WTC11 (cell line): ENCODE measurements at regions not wholly inside any gene's neighbourhood (a gene's known extent, or its start where the extent isn't known, plus 50 kb on each side); places are given as distances from the start of the nearest gene placed in this dataset.
A peak's percentile ranks its signal among the peaks of the same experiment; 100 is the strongest.

ENCODE experiments used
- ATAC-seq: fragments of 200-7000 bp; cut with Tn5 transposase; 2 replicates; pipeline ENCODE4 v1.10.0; 2021; ENCODE audit warnings: mild to moderate bottlenecking, moderate library complexity
- CTCF ChIA-PET: fragments of 300-600 bp; sonication (Branson Sonifier 250); formaldehyde crosslinking; loops from one replicate; lab custom pipeline; 2021; ENCODE audit warnings: antibody characterized with exemption; lab: Charles Lee
- POLR2A ChIA-PET: fragments of 350-600 bp; sonication (Branson Sonifier 250); formaldehyde crosslinking; loops from one replicate; lab custom pipeline; 2021; ENCODE audit warnings: antibody characterized with exemption; lab: Charles Lee
- DNase-seq: peaks from one replicate; pipeline ENCODE4 v3.0.0; 2021; ENCODE audit warnings: low spot score
- H3K27ac Mint-ChIP-seq: 2 replicates; pipeline ENCODE4 v1.8.0; 2021; ENCODE audit warnings: mixed read lengths
- H3K27me3 Mint-ChIP-seq: 2 replicates; pipeline ENCODE4 v1.8.0; 2021; ENCODE audit warnings: low read depth, mild to moderate bottlenecking, moderate library complexity, mixed read lengths
- H3K36me3 Mint-ChIP-seq: 2 replicates; pipeline ENCODE4 v1.8.0; 2021; ENCODE audit warnings: mixed read lengths
- H3K4me1 Mint-ChIP-seq: 2 replicates; pipeline ENCODE4 v1.8.0; 2022; ENCODE audit warnings: mixed read lengths
- H3K4me3 Mint-ChIP-seq: 2 replicates; pipeline ENCODE4 v1.8.0; 2021; ENCODE audit warnings: mild to moderate bottlenecking, moderate library complexity, mixed read lengths
- H3K9me3 Mint-ChIP-seq: 2 replicates; pipeline ENCODE4 v1.8.0; 2021; ENCODE audit warnings: mixed read lengths
- ATF1 ChIP-seq: sonication (generic); formaldehyde crosslinking; IDR thresholded peaks from 2 replicates; pipeline ENCODE4 v1.8.1; 2023; ENCODE audit warnings: mild to moderate bottlenecking, moderate library complexity, missing genetic modification reagents
- ELF4 ChIP-seq: sonication (generic); formaldehyde crosslinking; IDR thresholded peaks from 2 replicates; pipeline ENCODE4 v1.8.1; 2022; ENCODE audit warnings: low read depth, mild to moderate bottlenecking, moderate library complexity, missing genetic modification reagents
- ESRRA ChIP-seq: sonication (generic); formaldehyde crosslinking; IDR thresholded peaks from 2 replicates; pipeline ENCODE4 v1.8.1; 2022; ENCODE audit warnings: mild to moderate bottlenecking, missing genetic modification reagents, borderline replicate concordance
- NR2C2 ChIP-seq: sonication (generic); formaldehyde crosslinking; IDR thresholded peaks from 2 replicates; pipeline ENCODE4 v1.8.0; 2022; ENCODE audit warnings: mild to moderate bottlenecking, missing genetic modification reagents
- SOX15 ChIP-seq: fragments of 250-450 bp; sonication (Bioruptor Pico); IDR thresholded peaks from 2 replicates; pipeline ENCODE4 v1.9.0; 2021; ENCODE audit warnings: mild to moderate bottlenecking
- TP53 ChIP-seq: sonication (generic); formaldehyde crosslinking; IDR thresholded peaks from 2 replicates; pipeline ENCODE4 v1.8.1; 2023; ENCODE audit warnings: mild to moderate bottlenecking, missing genetic modification reagents
- ZNF423 ChIP-seq: fragments of 250-450 bp; sonication (Bioruptor Pico); IDR thresholded peaks from 2 replicates; pipeline ENCODE4 v2.1.2; 2022; ENCODE audit warnings: mild to moderate bottlenecking, moderate library complexity
- ZNF671 ChIP-seq: fragments of 250-450 bp; sonication (Bioruptor Pico); IDR thresholded peaks from 2 replicates; pipeline ENCODE4 v1.8.0; 2021; ENCODE audit warnings: mild to moderate bottlenecking
- TF ChIP-seq, protein P1 (sequence below): sonication (generic); formaldehyde crosslinking; IDR thresholded peaks from 2 replicates; pipeline ENCODE4 v1.8.0; 2022; ENCODE audit warnings: mild to moderate bottlenecking, missing genetic modification reagents
- TF ChIP-seq, protein P2 (sequence below): fragments of 250-450 bp; sonication (Bioruptor Pico); IDR thresholded peaks from 2 replicates; pipeline ENCODE4 v2.1.2; 2022; ENCODE audit warnings: mild to moderate bottlenecking, moderate library complexity
- TF ChIP-seq, protein P3 (sequence below): fragments of 250-450 bp; sonication (Bioruptor Pico); conservative IDR thresholded peaks from 2 replicates; pipeline ENCODE4 v1.9.0; 2021; ENCODE audit warnings: mild to moderate bottlenecking
- TF ChIP-seq, protein P4 (sequence below): sonication (generic); formaldehyde crosslinking; IDR thresholded peaks from 2 replicates; pipeline ENCODE4 v1.8.0; 2022; ENCODE audit warnings: mild to moderate bottlenecking, missing genetic modification reagents
- TF ChIP-seq, protein P5 (sequence below): fragments of 250-450 bp; sonication (Bioruptor Pico); IDR thresholded peaks from 2 replicates; pipeline ENCODE4 v1.9.0; 2021; ENCODE audit warnings: mild to moderate bottlenecking
- TF ChIP-seq, protein P6 (sequence below): fragments of 250-450 bp; sonication (Bioruptor Pico); IDR thresholded peaks from 2 replicates; pipeline ENCODE4 v1.9.0; 2021; ENCODE audit warnings: moderate library complexity, mild to moderate bottlenecking, inconsistent platforms, borderline replicate concordance
- TF ChIP-seq, protein P7 (sequence below): sonication (generic); formaldehyde crosslinking; IDR thresholded peaks from 2 replicates; pipeline ENCODE4 v1.8.0; 2023; ENCODE audit warnings: mild to moderate bottlenecking, missing genetic modification reagents
- TF ChIP-seq, protein P8 (sequence below): sonication (generic); formaldehyde crosslinking; conservative IDR thresholded peaks from 2 replicates; pipeline ENCODE4 v1.8.1; 2023; ENCODE audit warnings: mild to moderate bottlenecking, low read depth, missing genetic modification reagents, moderate library complexity
- TF ChIP-seq, protein P9 (sequence below): fragments of 250-450 bp; sonication (Bioruptor Pico); IDR thresholded peaks from 2 replicates; pipeline ENCODE4 v1.8.0; 2021; ENCODE audit warnings: mild to moderate bottlenecking

DNA sequence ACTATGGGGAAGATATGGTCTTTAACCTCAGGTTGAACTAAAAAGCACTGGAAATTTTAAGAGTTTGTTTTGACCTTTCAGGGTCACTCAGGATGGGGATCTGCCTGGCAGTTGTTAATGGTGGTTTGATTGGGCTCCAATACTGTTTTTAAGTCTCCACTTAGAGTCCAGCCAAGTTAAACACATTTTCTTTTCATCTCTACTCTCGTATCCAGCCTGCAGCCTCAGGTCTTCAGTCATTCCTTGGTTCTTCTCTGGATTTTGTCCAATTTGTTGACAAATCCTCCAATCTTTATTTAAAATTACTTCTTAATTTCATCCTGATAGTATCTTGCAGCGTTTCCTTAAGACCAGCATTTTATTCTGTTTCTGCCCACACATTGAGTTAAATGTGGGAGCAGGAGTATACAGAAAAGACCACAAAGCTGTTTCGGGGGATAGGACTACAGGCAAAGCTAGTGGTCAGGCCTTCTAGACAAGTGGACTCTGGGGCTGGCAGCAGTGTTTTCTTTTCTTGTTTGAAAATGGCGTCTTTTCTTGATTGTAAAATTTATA is 133.2 kb upstream of the INHBA start (continued):
- TF ChIP-seq, protein P1, sequence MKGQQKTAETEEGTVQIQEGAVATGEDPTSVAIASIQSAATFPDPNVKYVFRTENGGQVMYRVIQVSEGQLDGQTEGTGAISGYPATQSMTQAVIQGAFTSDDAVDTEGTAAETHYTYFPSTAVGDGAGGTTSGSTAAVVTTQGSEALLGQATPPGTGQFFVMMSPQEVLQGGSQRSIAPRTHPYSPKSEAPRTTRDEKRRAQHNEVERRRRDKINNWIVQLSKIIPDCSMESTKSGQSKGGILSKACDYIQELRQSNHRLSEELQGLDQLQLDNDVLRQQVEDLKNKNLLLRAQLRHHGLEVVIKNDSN (CRISPR knock-in tag): no peak
- TF ChIP-seq, protein P2, sequence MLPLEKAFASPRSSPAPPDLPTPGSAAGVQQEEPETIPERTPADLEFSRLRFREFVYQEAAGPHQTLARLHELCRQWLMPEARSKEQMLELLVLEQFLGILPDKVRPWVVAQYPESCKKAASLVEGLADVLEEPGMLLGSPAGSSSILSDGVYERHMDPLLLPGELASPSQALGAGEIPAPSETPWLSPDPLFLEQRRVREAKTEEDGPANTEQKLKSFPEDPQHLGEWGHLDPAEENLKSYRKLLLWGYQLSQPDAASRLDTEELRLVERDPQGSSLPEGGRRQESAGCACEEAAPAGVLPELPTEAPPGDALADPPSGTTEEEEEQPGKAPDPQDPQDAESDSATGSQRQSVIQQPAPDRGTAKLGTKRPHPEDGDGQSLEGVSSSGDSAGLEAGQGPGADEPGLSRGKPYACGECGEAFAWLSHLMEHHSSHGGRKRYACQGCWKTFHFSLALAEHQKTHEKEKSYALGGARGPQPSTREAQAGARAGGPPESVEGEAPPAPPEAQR (CRISPR knock-in tag): no peak
- no peak for TF ChIP-seq ELF4 (CRISPR knock-in tag)

DNA sequence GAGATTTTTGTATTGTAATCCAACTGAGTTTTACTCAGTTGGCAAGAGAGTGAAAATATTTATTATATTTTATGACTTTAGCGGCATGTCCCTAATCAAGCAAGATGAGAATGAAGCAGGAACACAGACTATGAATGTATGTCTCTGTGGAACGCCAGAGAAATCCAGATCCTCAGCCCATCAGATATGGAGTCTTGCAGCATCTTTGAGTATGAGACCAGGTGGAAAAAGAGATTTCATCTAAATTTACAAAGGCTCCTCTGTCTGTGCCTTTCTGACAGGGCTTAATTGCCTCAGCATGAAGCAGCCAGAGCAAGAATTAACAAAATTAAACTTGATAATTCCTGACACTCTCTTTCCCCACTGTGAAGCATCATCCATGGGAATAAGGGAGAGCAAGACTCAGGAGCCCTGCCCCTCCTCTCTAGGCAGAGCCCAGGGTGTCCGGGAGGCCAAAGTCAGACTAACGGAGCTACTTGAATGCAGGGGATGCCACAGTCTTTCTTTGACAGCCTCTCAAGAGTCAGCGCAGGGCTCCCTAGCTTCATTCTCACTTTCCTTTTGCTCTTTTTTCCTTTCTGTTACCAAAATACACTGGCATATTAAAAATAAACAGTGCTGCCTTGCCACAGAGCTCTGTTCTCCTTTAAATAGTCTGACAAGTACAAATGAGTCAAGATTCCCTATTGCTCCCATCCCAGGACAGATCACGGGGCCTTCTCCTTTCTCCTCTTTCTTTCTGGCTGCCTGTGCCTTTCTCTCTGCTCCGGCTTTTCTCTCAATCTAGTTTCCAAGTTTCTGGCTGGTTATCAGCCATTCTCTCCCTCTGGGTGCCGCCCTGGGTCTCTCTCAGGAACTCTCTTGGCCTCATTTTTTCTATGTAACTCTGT is 132.2 kb upstream of the INHBA start:
- H3K36me3 Mint-ChIP-seq: peaks cover 10% of the 10 kb centered on the region
- peaks cover 30% of the 10 kb centered on the region for H3K9me3 Mint-ChIP-seq
- DNase-seq: no peak
- no peak overlapping the region for H3K4me3 Mint-ChIP-seq
- H3K27ac Mint-ChIP-seq: no peak overlapping the region
- CTCF ChIA-PET: no interaction called here
- POLR2A ChIA-PET: no interaction called here
- TF ChIP-seq, protein P3, sequence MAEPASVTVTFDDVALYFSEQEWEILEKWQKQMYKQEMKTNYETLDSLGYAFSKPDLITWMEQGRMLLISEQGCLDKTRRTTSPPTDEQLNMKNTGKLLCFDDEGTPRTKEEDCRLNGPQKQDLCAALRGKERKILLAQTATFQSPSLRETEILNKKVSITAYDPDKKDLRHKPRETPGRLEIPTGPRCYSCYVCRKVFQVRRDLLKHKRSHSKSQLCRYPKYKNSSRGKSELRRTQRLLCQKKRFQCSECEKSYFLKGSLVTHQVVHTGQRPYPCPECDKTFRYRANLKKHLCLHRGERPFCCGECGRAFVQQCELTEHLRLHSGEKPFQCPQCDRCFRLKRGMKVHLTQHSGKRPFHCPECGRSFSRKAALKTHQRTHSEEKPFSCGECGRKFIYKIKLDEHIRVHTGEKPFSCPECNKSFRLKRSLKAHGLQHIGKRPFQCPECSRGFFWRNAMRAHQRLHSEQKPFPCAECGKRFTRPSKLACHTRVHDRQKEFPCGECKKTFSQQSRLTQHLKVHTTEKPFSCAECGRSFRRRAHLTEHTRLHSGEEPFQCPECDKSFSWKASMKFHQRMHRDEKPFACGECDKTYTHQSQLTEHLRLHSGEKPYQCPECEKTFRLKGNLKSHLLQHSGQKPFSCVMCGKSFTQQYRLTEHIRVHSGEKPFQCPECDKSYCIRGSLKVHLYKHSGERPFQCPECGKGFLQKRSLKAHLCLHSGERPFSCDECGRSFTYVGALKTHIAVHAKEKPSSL: no peak
- no peak for TF ChIP-seq TP53 (CRISPR knock-in tag)
- TF ChIP-seq SOX15 (CRISPR knock-in tag): no peak
- TF ChIP-seq, protein P4, sequence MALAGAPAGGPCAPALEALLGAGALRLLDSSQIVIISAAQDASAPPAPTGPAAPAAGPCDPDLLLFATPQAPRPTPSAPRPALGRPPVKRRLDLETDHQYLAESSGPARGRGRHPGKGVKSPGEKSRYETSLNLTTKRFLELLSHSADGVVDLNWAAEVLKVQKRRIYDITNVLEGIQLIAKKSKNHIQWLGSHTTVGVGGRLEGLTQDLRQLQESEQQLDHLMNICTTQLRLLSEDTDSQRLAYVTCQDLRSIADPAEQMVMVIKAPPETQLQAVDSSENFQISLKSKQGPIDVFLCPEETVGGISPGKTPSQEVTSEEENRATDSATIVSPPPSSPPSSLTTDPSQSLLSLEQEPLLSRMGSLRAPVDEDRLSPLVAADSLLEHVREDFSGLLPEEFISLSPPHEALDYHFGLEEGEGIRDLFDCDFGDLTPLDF (CRISPR knock-in tag): no peak
- TF ChIP-seq NR2C2 (CRISPR knock-in tag): no peak
- TF ChIP-seq, protein P5, sequence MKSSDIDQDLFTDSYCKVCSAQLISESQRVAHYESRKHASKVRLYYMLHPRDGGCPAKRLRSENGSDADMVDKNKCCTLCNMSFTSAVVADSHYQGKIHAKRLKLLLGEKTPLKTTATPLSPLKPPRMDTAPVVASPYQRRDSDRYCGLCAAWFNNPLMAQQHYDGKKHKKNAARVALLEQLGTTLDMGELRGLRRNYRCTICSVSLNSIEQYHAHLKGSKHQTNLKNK (CRISPR knock-in tag): no peak
- TF ChIP-seq, protein P6, sequence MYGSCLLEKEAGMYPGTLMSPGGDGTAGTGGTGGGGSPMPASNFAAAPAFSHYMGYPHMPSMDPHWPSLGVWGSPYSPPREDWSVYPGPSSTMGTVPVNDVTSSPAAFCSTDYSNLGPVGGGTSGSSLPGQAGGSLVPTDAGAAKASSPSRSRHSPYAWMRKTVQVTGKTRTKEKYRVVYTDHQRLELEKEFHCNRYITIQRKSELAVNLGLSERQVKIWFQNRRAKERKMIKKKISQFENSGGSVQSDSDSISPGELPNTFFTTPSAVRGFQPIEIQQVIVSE (CRISPR knock-in tag): no peak
- no peak for TF ChIP-seq ATF1 (CRISPR knock-in tag)
- TF ChIP-seq ZNF671 (CRISPR knock-in tag): no peak
- no peak for TF ChIP-seq ESRRA (CRISPR knock-in tag)
- TF ChIP-seq, protein P7, sequence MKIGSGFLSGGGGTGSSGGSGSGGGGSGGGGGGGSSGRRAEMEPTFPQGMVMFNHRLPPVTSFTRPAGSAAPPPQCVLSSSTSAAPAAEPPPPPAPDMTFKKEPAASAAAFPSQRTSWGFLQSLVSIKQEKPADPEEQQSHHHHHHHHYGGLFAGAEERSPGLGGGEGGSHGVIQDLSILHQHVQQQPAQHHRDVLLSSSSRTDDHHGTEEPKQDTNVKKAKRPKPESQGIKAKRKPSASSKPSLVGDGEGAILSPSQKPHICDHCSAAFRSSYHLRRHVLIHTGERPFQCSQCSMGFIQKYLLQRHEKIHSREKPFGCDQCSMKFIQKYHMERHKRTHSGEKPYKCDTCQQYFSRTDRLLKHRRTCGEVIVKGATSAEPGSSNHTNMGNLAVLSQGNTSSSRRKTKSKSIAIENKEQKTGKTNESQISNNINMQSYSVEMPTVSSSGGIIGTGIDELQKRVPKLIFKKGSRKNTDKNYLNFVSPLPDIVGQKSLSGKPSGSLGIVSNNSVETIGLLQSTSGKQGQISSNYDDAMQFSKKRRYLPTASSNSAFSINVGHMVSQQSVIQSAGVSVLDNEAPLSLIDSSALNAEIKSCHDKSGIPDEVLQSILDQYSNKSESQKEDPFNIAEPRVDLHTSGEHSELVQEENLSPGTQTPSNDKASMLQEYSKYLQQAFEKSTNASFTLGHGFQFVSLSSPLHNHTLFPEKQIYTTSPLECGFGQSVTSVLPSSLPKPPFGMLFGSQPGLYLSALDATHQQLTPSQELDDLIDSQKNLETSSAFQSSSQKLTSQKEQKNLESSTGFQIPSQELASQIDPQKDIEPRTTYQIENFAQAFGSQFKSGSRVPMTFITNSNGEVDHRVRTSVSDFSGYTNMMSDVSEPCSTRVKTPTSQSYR (CRISPR knock-in tag): no peak
- TF ChIP-seq, protein P8, sequence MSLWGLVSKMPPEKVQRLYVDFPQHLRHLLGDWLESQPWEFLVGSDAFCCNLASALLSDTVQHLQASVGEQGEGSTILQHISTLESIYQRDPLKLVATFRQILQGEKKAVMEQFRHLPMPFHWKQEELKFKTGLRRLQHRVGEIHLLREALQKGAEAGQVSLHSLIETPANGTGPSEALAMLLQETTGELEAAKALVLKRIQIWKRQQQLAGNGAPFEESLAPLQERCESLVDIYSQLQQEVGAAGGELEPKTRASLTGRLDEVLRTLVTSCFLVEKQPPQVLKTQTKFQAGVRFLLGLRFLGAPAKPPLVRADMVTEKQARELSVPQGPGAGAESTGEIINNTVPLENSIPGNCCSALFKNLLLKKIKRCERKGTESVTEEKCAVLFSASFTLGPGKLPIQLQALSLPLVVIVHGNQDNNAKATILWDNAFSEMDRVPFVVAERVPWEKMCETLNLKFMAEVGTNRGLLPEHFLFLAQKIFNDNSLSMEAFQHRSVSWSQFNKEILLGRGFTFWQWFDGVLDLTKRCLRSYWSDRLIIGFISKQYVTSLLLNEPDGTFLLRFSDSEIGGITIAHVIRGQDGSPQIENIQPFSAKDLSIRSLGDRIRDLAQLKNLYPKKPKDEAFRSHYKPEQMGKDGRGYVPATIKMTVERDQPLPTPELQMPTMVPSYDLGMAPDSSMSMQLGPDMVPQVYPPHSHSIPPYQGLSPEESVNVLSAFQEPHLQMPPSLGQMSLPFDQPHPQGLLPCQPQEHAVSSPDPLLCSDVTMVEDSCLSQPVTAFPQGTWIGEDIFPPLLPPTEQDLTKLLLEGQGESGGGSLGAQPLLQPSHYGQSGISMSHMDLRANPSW (CRISPR knock-in tag): no peak
- TF ChIP-seq ZNF423 (CRISPR knock-in tag): no peak
- TF ChIP-seq, protein P9, sequence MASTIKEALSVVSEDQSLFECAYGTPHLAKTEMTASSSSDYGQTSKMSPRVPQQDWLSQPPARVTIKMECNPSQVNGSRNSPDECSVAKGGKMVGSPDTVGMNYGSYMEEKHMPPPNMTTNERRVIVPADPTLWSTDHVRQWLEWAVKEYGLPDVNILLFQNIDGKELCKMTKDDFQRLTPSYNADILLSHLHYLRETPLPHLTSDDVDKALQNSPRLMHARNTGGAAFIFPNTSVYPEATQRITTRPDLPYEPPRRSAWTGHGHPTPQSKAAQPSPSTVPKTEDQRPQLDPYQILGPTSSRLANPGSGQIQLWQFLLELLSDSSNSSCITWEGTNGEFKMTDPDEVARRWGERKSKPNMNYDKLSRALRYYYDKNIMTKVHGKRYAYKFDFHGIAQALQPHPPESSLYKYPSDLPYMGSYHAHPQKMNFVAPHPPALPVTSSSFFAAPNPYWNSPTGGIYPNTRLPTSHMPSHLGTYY (CRISPR knock-in tag): no peak
- 0 out of 2 replicates have a peak, but pooled peaks have one; percentile 26 for ATAC-seq
- peaks cover 15% of the 10 kb centered on the region for H3K27me3 Mint-ChIP-seq
- peaks cover 13% of the 10 kb centered on the region for H3K4me1 Mint-ChIP-seq
